HG03066 (cell line): ENCODE measurements at regions not wholly inside any gene's neighbourhood (a gene's known extent, or its start where the extent isn't known, plus 50 kb on each side); places are given as distances from the start of the nearest gene placed in this dataset.

ENCODE experiments used
- ATAC-seq: cut with Tn5 transposase; IDR thresholded peaks from one replicate; pipeline ENCODE4 v1.9.1; 2021; ENCODE audit warnings: low read depth; ENCODE audit not compliant: unreplicated experiment

GRCh38 chr1:208536212-208536611 lies 292.0 kb upstream of the PLXNA2 start:
- no peak for ATAC-seq

GRCh38 chr1:208537198-208537597 lies 293.0 kb upstream of the PLXNA2 start:
- ATAC-seq = no peak

GRCh38 chr1:208538078-208538477 lies 293.9 kb upstream of the PLXNA2 start:
- no peak for ATAC-seq

GRCh38 chr1:208538587-208538986 lies 294.4 kb upstream of the PLXNA2 start:
- no peak for ATAC-seq

- ATAC-seq = no peak
Observed at GRCh38 chr1:208540724-208541123, 296.5 kb upstream of the PLXNA2 start.

GRCh38 chr1:208541225-208541855 lies 297.2 kb upstream of the PLXNA2 start:
- ATAC-seq = no peak

GRCh38 chr1:208542309-208542708 lies 298.1 kb upstream of the PLXNA2 start:
- ATAC-seq = no peak

- no peak for ATAC-seq
Observed at GRCh38 chr1:208544053-208544452, 299.9 kb upstream of the PLXNA2 start.

GRCh38 chr1:208544794-208545193 lies 300.6 kb upstream of the PLXNA2 start:
- ATAC-seq = no peak

GRCh38 chr1:208551024-208551423 lies 306.8 kb upstream of the PLXNA2 start:
- ATAC-seq = no peak

GRCh38 chr1:208551633-208552320 lies 307.6 kb upstream of the PLXNA2 start:
- ATAC-seq = no peak

- ATAC-seq = no peak
Observed at GRCh38 chr1:208552928-208553327, 308.7 kb upstream of the PLXNA2 start.

GRCh38 chr1:208556461-208556860 lies 312.3 kb upstream of the PLXNA2 start:
- ATAC-seq = no peak

GRCh38 chr1:208557046-208557722 lies 313.0 kb upstream of the PLXNA2 start:
- ATAC-seq = no peak

GRCh38 chr1:208557723-208558094 lies 313.5 kb upstream of the PLXNA2 start:
- ATAC-seq = no peak

GRCh38 chr1:208559597-208560329 lies 315.6 kb upstream of the PLXNA2 start:
- ATAC-seq = no peak

- no peak for ATAC-seq
Observed at GRCh38 chr1:208562151-208562960, 318.2 kb upstream of the PLXNA2 start.

GRCh38 chr1:208564466-208564865 lies 320.3 kb upstream of the PLXNA2 start:
- ATAC-seq = no peak

GRCh38 chr1:208565756-208566440 lies 321.7 kb upstream of the PLXNA2 start:
- no peak for ATAC-seq

GRCh38 chr1:208569181-208569580 lies 325.0 kb upstream of the PLXNA2 start:
- no peak for ATAC-seq
